Peyer's patch (tissue), 4 donors: ENCODE measurements at regions not wholly inside any gene's neighbourhood (a gene's known extent, or its start where the extent isn't known, plus 50 kb on each side); places are given as distances from the start of the nearest gene placed in this dataset.

ENCODE experiments used
- POLR2A ChIP-seq, 2 donors: fragments of 450-650 bp; IDR thresholded peaks; one replicate each; pipeline ENCODE4 v1.5.1; 2017; ENCODE audit warnings: antibody characterized with exemption in 2 of 2, mild to moderate bottlenecking in 2 of 2, moderate library complexity in 2 of 2
- TF ChIP-seq, protein P1 (sequence below), 6 experiments: fragments of 450-650 bp in 4 of 6; fragments of 200-600 bp in 2 of 6; sonication (generic) in 1 of 6; IDR thresholded peaks; one replicate each; pipeline ENCODE4 v1.5.1; 2017 to 2019; ENCODE audit warnings: antibody characterized with exemption in 6 of 6, mild to moderate bottlenecking in 3 of 6, moderate library complexity in 1 of 6

DNA sequence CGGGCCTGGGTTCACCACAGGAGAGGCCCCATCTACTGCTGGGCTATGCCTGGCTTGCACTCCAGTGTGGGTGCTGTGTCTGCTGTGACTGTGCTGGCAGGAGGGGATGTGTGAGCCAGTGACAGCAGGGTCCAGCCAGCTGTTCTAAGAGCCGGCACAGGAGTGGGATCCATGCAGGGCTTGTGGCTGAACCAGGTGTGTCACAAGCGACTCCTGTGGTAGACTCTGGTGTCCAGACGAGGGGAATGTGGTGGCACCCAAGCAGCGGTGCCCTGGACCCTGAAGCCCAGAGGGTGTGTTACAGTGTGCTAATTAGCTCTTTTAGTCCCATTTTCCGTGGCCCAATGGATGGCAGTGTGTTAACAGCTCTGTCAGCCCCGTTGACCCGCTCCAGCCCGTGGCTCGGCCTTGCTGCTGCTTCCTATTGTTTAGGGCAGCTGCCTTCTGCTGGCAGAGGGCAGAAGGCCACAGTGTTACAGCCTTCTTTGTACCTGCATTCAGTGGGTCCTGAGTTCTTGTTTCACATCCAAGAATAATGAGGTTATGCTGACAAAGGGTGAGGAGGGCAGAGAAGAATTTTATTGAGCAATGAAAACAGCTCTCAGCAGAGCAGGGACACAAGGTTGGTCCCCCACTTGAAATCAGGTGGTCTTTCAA, 78.5 kb upstream of the RNU6-1 start:
- TF ChIP-seq, protein P1, sequence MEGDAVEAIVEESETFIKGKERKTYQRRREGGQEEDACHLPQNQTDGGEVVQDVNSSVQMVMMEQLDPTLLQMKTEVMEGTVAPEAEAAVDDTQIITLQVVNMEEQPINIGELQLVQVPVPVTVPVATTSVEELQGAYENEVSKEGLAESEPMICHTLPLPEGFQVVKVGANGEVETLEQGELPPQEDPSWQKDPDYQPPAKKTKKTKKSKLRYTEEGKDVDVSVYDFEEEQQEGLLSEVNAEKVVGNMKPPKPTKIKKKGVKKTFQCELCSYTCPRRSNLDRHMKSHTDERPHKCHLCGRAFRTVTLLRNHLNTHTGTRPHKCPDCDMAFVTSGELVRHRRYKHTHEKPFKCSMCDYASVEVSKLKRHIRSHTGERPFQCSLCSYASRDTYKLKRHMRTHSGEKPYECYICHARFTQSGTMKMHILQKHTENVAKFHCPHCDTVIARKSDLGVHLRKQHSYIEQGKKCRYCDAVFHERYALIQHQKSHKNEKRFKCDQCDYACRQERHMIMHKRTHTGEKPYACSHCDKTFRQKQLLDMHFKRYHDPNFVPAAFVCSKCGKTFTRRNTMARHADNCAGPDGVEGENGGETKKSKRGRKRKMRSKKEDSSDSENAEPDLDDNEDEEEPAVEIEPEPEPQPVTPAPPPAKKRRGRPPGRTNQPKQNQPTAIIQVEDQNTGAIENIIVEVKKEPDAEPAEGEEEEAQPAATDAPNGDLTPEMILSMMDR (IDR thresholded peaks at IDR 0.05), result no peak
- no peak for TF ChIP-seq POLR2A (IDR thresholded peaks at IDR 0.05)
